ENCODE measurements at regions not wholly inside any gene's neighbourhood (a gene's known extent, or its start where the extent isn't known, plus 50 kb on each side); places are given as distances from the start of the nearest gene placed in this dataset.

DNA sequence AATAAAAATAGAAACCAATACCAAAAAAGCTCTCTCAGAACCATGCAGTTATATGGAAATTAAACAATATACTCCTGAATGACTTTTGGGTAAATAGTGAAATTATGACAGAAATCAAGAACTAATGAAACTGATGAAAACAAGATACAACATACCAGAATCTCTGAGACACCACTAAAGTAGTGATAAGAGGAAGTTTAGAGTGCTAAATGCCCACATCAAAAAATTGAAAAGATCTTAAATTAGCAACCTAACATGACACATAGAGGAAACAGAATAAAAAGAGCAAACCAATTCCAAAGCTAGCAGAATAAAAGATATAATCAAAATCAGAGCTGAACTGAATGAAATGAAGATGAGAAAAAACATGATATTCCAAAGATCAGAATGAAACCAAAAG is 430.9 kb downstream of the LTN1 start:
- Histone ChIP-seq H3K27me3 (no peaks in the 10 kb centered on the region), H3K9me3 (no peaks in the 10 kb centered on the region), H3K4me3 (no peak overlapping the region), H3K36me3 (no peaks in the 10 kb centered on the region), H3K27ac (no peak overlapping the region), H3K4me1 (no peaks in the 10 kb centered on the region)
- TF ChIP-seq POLR2AphosphoS5 (IDR thresholded peaks at IDR 0.05) = no peak
- TF ChIP-seq POLR2A (IDR thresholded peaks at IDR 0.05) = no peak
- no peak for TF ChIP-seq EP300 (IDR thresholded peaks at IDR 0.05)
- TF ChIP-seq, protein P1, sequence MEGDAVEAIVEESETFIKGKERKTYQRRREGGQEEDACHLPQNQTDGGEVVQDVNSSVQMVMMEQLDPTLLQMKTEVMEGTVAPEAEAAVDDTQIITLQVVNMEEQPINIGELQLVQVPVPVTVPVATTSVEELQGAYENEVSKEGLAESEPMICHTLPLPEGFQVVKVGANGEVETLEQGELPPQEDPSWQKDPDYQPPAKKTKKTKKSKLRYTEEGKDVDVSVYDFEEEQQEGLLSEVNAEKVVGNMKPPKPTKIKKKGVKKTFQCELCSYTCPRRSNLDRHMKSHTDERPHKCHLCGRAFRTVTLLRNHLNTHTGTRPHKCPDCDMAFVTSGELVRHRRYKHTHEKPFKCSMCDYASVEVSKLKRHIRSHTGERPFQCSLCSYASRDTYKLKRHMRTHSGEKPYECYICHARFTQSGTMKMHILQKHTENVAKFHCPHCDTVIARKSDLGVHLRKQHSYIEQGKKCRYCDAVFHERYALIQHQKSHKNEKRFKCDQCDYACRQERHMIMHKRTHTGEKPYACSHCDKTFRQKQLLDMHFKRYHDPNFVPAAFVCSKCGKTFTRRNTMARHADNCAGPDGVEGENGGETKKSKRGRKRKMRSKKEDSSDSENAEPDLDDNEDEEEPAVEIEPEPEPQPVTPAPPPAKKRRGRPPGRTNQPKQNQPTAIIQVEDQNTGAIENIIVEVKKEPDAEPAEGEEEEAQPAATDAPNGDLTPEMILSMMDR (IDR thresholded peaks at IDR 0.05) = no peak
- ATAC-seq = no peak

DNA sequence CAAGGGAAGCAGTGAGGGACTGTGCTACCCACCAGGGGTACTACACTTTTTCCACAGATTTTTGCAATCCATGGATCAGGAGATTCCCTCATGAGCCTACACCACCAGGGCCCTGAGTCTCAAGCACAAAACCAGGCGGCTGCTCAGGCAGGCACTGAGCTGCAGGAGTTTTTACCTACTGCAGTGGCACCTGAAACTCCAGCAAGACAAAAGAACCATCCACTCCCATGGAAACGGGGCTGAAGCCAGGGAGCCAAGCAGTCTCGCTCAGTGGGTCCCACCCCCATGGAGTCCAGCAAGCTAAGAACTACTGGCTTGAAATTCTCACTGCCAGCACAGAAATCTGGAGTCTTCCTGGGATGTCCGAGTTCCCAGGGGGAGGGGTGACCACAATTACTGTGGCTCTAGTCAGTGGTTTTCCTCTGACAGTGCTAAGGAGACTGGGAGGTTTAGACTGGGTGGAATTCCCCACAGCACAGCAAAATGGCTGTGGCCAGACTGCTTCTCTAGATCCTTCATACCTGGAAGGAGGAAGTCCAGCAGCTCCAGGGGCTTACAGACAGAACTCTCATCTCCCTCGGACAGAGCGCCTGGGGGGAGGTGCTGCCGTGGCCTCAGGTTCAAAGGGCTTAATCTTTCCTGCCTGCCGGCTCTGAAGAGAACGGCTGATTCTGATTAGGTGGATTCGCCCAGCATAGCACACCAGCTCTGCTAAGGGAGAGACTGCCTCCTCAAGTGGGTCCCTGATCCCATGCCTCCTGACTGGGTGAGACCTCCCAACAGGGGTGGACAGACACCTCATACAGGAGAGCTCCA is 437.8 kb downstream of the LTN1 start:
- no peak for ATAC-seq
- peaks cover 0 to 4% (median 0%) of the 10 kb centered on the region in 3 donors for H3K4me1 ChIP-seq
- no peak overlapping the region for H3K27ac ChIP-seq
- TF ChIP-seq EP300 (IDR thresholded peaks at IDR 0.05) (no peak), POLR2AphosphoS5 (IDR thresholded peaks at IDR 0.05) (no peak), POLR2A (IDR thresholded peaks at IDR 0.05) (no peak)
- TF ChIP-seq, protein P1 (IDR thresholded peaks at IDR 0.05) = no peak
- H3K9me3 ChIP-seq = no peaks in the 10 kb centered on the region
- 92% methylated on average over 5 of the region's 10 CpGs; no CpG with 5 or more reads in 1 of the 2 donors for WGBS, 2 donors (ENCODE audit: low coverage in 1 of 2)
- peaks cover 0 to 11% of the 10 kb centered on the region in 2 donors for H3K36me3 ChIP-seq
- no peaks in the 10 kb centered on the region for H3K27me3 ChIP-seq
- H3K4me3 ChIP-seq = no peak overlapping the region

DNA sequence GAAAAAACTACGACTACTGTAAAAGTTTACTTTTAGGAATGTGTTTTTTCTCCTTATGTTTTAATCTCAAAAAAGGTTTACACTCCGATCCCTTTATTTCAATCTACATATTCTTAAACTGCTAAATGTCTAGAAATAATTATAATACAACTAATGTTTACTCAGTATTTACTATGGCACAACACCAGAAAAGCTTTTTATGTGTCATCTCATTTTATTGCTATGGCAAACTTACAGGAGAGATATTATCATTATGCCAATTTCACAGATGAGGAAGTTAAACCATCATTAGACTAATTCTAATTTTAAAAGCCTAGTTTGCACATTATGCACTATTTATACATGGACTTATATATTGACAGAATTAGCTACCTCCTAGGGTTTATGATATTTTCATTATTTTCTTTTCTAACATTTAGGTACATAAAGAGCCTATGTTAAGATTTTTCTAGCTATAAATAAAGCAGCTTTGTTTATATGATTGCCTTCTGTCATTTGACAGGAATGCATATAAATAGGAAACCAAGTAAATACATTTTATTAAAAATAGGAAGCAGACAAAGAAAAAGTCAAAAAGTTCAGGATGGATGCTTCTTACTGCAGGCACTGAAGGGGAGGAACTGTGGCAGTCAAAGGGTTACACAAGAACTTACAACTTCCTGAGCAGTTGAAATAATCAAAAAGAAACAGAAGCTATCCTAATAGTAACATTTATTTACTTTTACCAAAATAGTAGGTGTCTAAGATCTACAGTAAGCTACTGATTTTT is 442.4 kb downstream of the LTN1 start:
- H3K27ac ChIP-seq = no peak overlapping the region

DNA sequence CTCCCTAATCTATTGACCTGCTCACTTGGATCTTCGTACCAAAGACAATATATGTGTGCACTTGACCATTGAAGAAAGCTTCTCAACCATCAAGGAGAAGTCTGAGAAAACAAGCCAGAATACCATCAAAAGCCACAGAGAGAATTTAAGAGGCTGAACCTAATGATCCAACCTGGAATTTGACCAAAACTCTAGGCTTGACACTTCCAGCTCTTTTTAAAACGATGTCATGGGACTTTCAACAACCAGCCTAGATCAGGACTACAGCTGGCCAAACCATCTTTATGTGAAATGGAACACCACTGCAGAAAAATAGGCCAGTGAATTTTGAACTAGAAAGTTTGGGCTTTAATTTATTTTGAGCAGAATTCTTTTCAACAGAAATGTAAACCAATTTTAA is 444.4 kb downstream of the LTN1 start:
- no peak for TF ChIP-seq EP300 (IDR thresholded peaks at IDR 0.05)
- no peak for TF ChIP-seq POLR2A (IDR thresholded peaks at IDR 0.05)
- no peak for TF ChIP-seq POLR2AphosphoS5 (IDR thresholded peaks at IDR 0.05)
- TF ChIP-seq, protein P1 (IDR thresholded peaks at IDR 0.05) = no peak
- H3K27ac ChIP-seq = no peak overlapping the region
- no peaks in the 10 kb centered on the region for H3K9me3 ChIP-seq
- H3K36me3 ChIP-seq = peaks cover 0 to 9% of the 10 kb centered on the region in 2 donors
- H3K27me3 ChIP-seq = no peaks in the 10 kb centered on the region
- no peak for ATAC-seq
- H3K4me1 ChIP-seq = peaks cover 0 to 8% (median 0%) of the 10 kb centered on the region in 3 donors
- WGBS, 2 donors (ENCODE audit: low coverage in 1 of 2) = 60 to 86% methylated on average over 2 of the region's 2 CpGs
- no peak overlapping the region for H3K4me3 ChIP-seq

More for the DNA sequence above, 442.4 kb downstream of the LTN1 start:
- WGBS, 2 donors (ENCODE audit: low coverage in 1 of 2) = 77 to 100% methylated on average over 1 to 2 of the region's 2 CpGs
- ATAC-seq = no peak
- peaks cover 0 to 18% of the 10 kb centered on the region in 2 donors for H3K36me3 ChIP-seq
- H3K27me3 ChIP-seq = no peaks in the 10 kb centered on the region
- H3K4me3 ChIP-seq = no peak overlapping the region
- peaks cover 0 to 8% (median 0%) of the 10 kb centered on the region in 3 donors for H3K4me1 ChIP-seq
- H3K9me3 ChIP-seq = no peaks in the 10 kb centered on the region
- TF ChIP-seq POLR2AphosphoS5 (IDR thresholded peaks at IDR 0.05) (no peak), EP300 (IDR thresholded peaks at IDR 0.05) (no peak), POLR2A (IDR thresholded peaks at IDR 0.05) (no peak)
- TF ChIP-seq, protein P1 (IDR thresholded peaks at IDR 0.05) = no peak
